ENCODE measurements at regions not wholly inside any gene's neighbourhood (a gene's known extent, or its start where the extent isn't known, plus 50 kb on each side); places are given as distances from the start of the nearest gene placed in this dataset.

- TF ChIP-seq CTCF (IDR thresholded peaks at IDR 0.05 in 8 of 11, conservative IDR thresholded peaks at IDR 0.05 in 3 of 11) (no peak), POLR2A (IDR thresholded peaks at IDR 0.05) (no peak), POLR2AphosphoS5 (IDR thresholded peaks at IDR 0.05) (no peak)
Observed at GRCh38 chr13:46479691-46480090, 73.3 kb upstream of the LRCH1 start.
